IPS-11a (cell line): ENCODE measurements at regions not wholly inside any gene's neighbourhood (a gene's known extent, or its start where the extent isn't known, plus 50 kb on each side); places are given as distances from the start of the nearest gene placed in this dataset.

Experiments
- H3K4me3 ChIP-seq: one replicate; pipeline ENCODE4 v1.5.1; 2013; ENCODE audit warnings: low read depth, low read length, control low read depth

GRCh38 chr10:131424836-131425491 lies 113.4 kb upstream of the TCERG1L start:
- H3K4me3 ChIP-seq, result no peak overlapping the region

GRCh38 chr10:131425752-131426533 lies 114.4 kb upstream of the TCERG1L start:
- H3K4me3 ChIP-seq, result no peak overlapping the region

- no peak overlapping the region for H3K4me3 ChIP-seq
Measured at GRCh38 chr10:131426534-131426898, 115.0 kb upstream of the TCERG1L start.

GRCh38 chr10:131427281-131427680 lies 115.8 kb upstream of the TCERG1L start:
- no peak overlapping the region for H3K4me3 ChIP-seq

GRCh38 chr10:131427901-131428300 lies 116.4 kb upstream of the TCERG1L start:
- no peak overlapping the region for H3K4me3 ChIP-seq

GRCh38 chr10:131429141-131429540 lies 117.6 kb upstream of the TCERG1L start:
- H3K4me3 ChIP-seq, result no peak overlapping the region

- H3K4me3 ChIP-seq, result no peak overlapping the region
Measured at GRCh38 chr10:131429942-131430341, 118.4 kb upstream of the TCERG1L start.

GRCh38 chr10:131430716-131431412 lies 119.3 kb upstream of the TCERG1L start:
- no peak overlapping the region for H3K4me3 ChIP-seq

- no peak overlapping the region for H3K4me3 ChIP-seq
Measured at GRCh38 chr10:131431533-131431932, 120.0 kb upstream of the TCERG1L start.

- H3K4me3 ChIP-seq, result no peak overlapping the region
Measured at GRCh38 chr10:131431978-131432690, 120.6 kb upstream of the TCERG1L start.

- H3K4me3 ChIP-seq, result no peak overlapping the region
Measured at GRCh38 chr10:131433568-131433967, 122.0 kb upstream of the TCERG1L start.

GRCh38 chr10:131435232-131435631 lies 123.7 kb upstream of the TCERG1L start:
- H3K4me3 ChIP-seq, result no peak overlapping the region

- H3K4me3 ChIP-seq, result no peak overlapping the region
Measured at GRCh38 chr10:131435760-131436457, 124.4 kb upstream of the TCERG1L start.

- no peak overlapping the region for H3K4me3 ChIP-seq
Measured at GRCh38 chr10:131436458-131436857, 124.9 kb upstream of the TCERG1L start.

- no peak overlapping the region for H3K4me3 ChIP-seq
Measured at GRCh38 chr10:131437556-131438475, 126.3 kb upstream of the TCERG1L start.

GRCh38 chr10:131438665-131439064 lies 127.1 kb upstream of the TCERG1L start:
- H3K4me3 ChIP-seq, result no peak overlapping the region

- no peak overlapping the region for H3K4me3 ChIP-seq
Measured at GRCh38 chr10:131439705-131440104, 128.2 kb upstream of the TCERG1L start.

- no peak overlapping the region for H3K4me3 ChIP-seq
Measured at GRCh38 chr10:131440405-131441360, 129.2 kb upstream of the TCERG1L start.
